ENCODE measurements at regions not wholly inside any gene's neighbourhood (a gene's known extent, or its start where the extent isn't known, plus 50 kb on each side); places are given as distances from the start of the nearest gene placed in this dataset.

GRCh38 chr5:36416605-36417004, 114.9 kb upstream of the RANBP3L start:
- no peaks in the 10 kb centered on the region for H3K27me3 ChIP-seq
- H3K4me1 ChIP-seq (ENCODE audit: low read depth), result peaks cover 30% of the 10 kb centered on the region
- H3K27ac ChIP-seq, result no peak overlapping the region
- no peak for DNase-seq (ENCODE audit: low read depth in 1 of 2, low spot score in 1 of 2)
- no peak for TF ChIP-seq CTCF (IDR thresholded peaks at IDR 0.05; ENCODE audit: low read depth, low read length)
- H3K4me3 ChIP-seq, result no peak overlapping the region
- H3K9me3 ChIP-seq (ENCODE audit: low read depth), result no peaks in the 10 kb centered on the region
- no peaks in the 10 kb centered on the region for H3K36me3 ChIP-seq

DNA sequence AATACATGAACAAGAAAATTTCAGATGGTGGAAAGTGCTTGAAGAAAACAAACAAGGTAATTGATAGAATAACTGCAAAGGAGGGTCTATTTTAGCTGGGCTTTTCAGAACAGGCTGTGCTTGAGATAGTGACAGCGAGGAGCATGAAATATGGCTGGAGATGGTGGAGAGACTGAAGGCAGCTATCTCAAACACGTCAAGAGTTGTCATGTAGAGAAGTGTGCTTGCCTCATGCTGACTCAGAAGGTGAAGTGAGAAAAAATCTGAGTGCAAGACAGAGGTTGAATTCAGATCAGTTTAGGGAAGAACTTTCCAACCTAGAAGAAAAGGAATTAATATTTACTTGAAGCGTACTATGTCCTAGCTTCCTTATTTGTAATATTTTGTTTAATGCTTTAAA, 115.5 kb upstream of the RANBP3L start:
- Histone ChIP-seq H3K9me3 (ENCODE audit: low read depth) (no peaks in the 10 kb centered on the region), H3K36me3 (no peaks in the 10 kb centered on the region), H3K4me1 (ENCODE audit: low read depth) (peaks cover 30% of the 10 kb centered on the region), H3K27ac (peak overlapping the region; percentile 27), H3K4me3 (no peak overlapping the region), H3K27me3 (no peaks in the 10 kb centered on the region)
- no peak for DNase-seq (ENCODE audit: low read depth in 1 of 2, low spot score in 1 of 2)
- TF ChIP-seq CTCF (IDR thresholded peaks at IDR 0.05; ENCODE audit: low read depth, low read length), result no peak

DNA sequence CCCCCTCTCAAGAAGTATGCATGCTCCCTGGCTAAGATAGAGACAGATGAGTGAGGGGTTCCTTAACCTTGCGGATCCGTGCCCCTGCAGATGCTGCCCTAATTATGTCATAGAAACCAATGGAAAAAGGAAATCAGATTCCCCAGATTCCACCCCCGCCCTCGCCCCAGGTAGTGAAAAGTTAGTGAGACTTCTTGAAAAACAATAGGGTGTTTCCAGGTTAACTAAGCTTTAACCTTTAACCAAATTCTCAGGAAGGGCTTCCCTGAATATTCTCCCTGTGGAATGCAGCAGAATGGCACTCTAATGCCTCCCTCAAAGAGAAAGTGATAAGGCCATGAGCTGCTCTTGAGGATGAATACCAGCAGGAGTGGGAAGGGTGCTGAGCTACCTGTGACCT, 116.0 kb upstream of the RANBP3L start:
- Histone ChIP-seq H3K27ac (peak overlapping the region; percentile 27), H3K4me1 (ENCODE audit: low read depth) (peaks cover 30% of the 10 kb centered on the region), H3K27me3 (no peaks in the 10 kb centered on the region), H3K36me3 (no peaks in the 10 kb centered on the region), H3K9me3 (ENCODE audit: low read depth) (no peaks in the 10 kb centered on the region), H3K4me3 (no peak overlapping the region)
- peak in 1 of 2 donors; percentile 39 for DNase-seq (ENCODE audit: low read depth in 1 of 2, low spot score in 1 of 2)
- TF ChIP-seq CTCF (IDR thresholded peaks at IDR 0.05; ENCODE audit: low read depth, low read length), result no peak

- Histone ChIP-seq H3K9me3 (ENCODE audit: low read depth) (no peaks in the 10 kb centered on the region), H3K36me3 (no peaks in the 10 kb centered on the region), H3K27me3 (no peaks in the 10 kb centered on the region), H3K4me1 (ENCODE audit: low read depth) (peaks cover 30% of the 10 kb centered on the region), H3K27ac (no peak overlapping the region), H3K4me3 (no peak overlapping the region)
- peak in 1 of 2 donors; percentile 42 for DNase-seq (ENCODE audit: low read depth in 1 of 2, low spot score in 1 of 2)
- no peak for TF ChIP-seq CTCF (IDR thresholded peaks at IDR 0.05; ENCODE audit: low read depth, low read length)
Observed at GRCh38 chr5:36418152-36418979, 116.7 kb upstream of the RANBP3L start.

DNA sequence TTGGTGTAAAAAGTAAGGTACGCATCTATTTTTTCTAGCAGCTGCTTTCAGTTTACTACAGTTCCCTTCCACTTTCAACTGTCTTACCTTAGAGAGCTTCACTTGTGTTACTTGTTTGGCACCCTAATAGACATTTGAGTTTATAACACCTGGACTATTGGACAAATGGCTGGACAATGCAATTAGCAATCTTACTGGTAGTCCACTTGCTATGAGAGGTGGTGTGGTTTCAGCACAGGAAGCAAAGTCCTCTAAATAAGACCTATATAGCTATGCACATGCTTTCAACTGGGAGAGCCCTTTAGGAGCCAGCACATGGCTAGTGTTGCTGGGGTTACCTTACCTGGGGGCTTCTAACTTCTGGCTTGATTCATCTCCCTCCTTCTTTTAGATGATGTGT, 119.6 kb upstream of the RANBP3L start:
- no peak overlapping the region for H3K4me3 ChIP-seq
- no peak for TF ChIP-seq CTCF (IDR thresholded peaks at IDR 0.05; ENCODE audit: low read depth, low read length)
- no peaks in the 10 kb centered on the region for H3K27me3 ChIP-seq
- no peaks in the 10 kb centered on the region for H3K9me3 ChIP-seq (ENCODE audit: low read depth)
- H3K27ac ChIP-seq, result no peak overlapping the region
- no peak for DNase-seq (ENCODE audit: low read depth in 1 of 2, low spot score in 1 of 2)
- H3K36me3 ChIP-seq, result no peaks in the 10 kb centered on the region
- H3K4me1 ChIP-seq (ENCODE audit: low read depth), result peaks cover 20% of the 10 kb centered on the region
